ENCODE measurements at regions not wholly inside any gene's neighbourhood (a gene's known extent, or its start where the extent isn't known, plus 50 kb on each side); places are given as distances from the start of the nearest gene placed in this dataset.

- TF ChIP-seq CTCF (conservative IDR thresholded peaks at IDR 0.05) (no peak), ZFX (IDR thresholded peaks at IDR 0.05) (no peak)
- no peak overlapping the region for H3K27ac ChIP-seq
These were observed 68.9 kb upstream of the CREB5 start for GRCh38 chr7:28343462-28343861.

GRCh38 chr7:28346256-28346655 is 66.1 kb upstream of the CREB5 start:
- TF ChIP-seq CTCF (conservative IDR thresholded peaks at IDR 0.05) (no peak), ZFX (IDR thresholded peaks at IDR 0.05) (no peak)
- no peak overlapping the region for H3K27ac ChIP-seq

DNA sequence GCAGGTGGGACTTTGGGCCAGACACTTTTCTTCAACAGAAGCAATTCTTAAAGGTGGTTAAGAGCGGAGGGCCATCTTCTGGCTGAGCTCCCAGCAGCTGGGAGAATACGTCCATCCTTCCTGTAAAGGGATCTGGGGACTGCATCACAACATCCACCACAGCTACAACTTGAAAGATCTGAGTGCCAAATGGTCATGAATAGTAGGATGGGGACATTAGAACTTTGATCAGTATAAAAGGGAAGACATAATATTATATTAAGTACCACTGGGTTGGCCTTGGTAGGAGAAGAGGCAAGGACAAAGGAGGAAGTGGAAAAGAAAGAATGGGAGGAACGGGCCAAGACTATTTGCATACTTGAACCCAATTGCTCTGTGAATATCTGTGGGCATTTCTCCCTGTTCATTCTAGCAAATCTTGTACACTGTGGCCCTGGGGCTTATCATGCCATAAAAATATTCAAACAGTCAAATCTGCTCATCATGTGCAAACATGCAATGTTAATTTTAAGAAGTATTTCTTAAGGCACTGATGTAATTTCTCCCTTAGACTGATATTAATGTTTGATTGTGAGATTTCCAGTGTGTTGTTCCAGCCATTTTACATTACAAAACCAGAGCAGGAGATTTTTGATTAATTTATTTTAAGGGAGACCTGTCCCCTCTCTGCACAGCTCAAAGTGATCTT is 65.5 kb upstream of the CREB5 start:
- TF ChIP-seq ZFX (IDR thresholded peaks at IDR 0.05) (no peak), CTCF (conservative IDR thresholded peaks at IDR 0.05) (no peak)
- no peak overlapping the region for H3K27ac ChIP-seq

- no peak overlapping the region for H3K27ac ChIP-seq
- TF ChIP-seq CTCF (conservative IDR thresholded peaks at IDR 0.05) (no peak), ZFX (IDR thresholded peaks at IDR 0.05) (no peak)
These were observed 64.6 kb upstream of the CREB5 start for GRCh38 chr7:28347475-28348318.

GRCh38 chr7:28348636-28349035 is 63.7 kb upstream of the CREB5 start:
- TF ChIP-seq ZFX (IDR thresholded peaks at IDR 0.05) (no peak), CTCF (conservative IDR thresholded peaks at IDR 0.05) (no peak)
- no peak overlapping the region for H3K27ac ChIP-seq

DNA sequence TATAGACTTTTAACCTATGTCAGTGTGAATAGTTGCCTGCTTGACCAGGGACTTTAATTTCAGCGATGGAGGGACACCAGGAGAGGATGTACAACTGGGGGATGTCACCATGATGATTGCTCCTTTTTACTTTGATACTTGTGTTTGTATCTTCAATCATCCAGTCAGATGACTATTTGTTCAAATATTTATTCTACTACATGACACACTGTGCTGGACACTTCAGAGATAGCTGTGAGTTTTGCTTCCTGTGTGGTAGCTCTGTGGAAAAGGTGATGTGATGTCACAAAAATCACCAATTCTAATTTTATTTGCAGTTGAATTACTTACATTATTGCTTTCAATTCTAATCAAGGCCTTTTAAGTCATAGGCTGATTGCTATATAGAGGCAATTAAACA is 62.7 kb upstream of the CREB5 start:
- TF ChIP-seq ZFX (IDR thresholded peaks at IDR 0.05) (no peak), CTCF (conservative IDR thresholded peaks at IDR 0.05) (no peak)
- no peak overlapping the region for H3K27ac ChIP-seq

DNA sequence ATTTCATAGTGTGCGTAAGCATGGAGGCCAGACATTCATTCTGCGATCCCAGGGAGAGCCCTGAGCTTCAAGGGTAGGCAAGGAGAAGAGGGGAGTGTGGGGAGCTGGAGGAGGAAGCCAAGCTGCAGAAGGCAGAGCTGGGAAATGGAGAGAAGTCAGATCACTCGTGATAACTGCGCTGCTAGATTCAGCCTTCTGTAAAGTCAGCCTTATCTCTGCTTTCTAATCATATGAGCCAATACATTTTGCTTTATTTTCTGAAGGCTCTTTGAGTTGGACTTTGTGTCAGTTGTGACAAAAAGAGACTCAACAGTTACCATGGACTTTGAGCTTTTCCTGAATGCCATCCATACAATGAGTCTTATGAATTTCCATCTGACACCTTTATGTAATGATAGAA is 61.7 kb upstream of the CREB5 start:
- H3K27ac ChIP-seq = no peak overlapping the region
- no peak for TF ChIP-seq CTCF (conservative IDR thresholded peaks at IDR 0.05)
- no peak for TF ChIP-seq ZFX (IDR thresholded peaks at IDR 0.05)

Measured in C4-2B (cell line).